Astrocyte (in vitro differentiated cells and primary cell): ENCODE measurements at regions not wholly inside any gene's neighbourhood (a gene's known extent, or its start where the extent isn't known, plus 50 kb on each side); places are given as distances from the start of the nearest gene placed in this dataset.
"Not testable (repeated sequence)": the region's sequence is repeated elsewhere in the genome, so short reads cannot be mapped to it uniquely, and the experiment has no call there.

Experiments
- DNase-seq: peaks from one replicate; pipeline ENCODE4 v3.0.0-alpha.2; 2010; ENCODE audit warnings: low read depth
- FAIRE-seq: peaks from 2 replicates; lab custom pipeline; 2011; peaks lifted over from hg19 to GRCh38; lab: Jason Lieb, UNC
- H2AFZ ChIP-seq: 2 replicates; pipeline ENCODE4 v1.6.0; 2012; ENCODE audit warnings: low read depth, low read length, inconsistent platforms
- H3K27ac ChIP-seq: 2 replicates; pipeline ENCODE4 v1.5.1; 2011; ENCODE audit warnings: low read depth, low read length, inconsistent platforms
- H3K27me3 ChIP-seq: 2 replicates; pipeline ENCODE4 v1.6.0; 2011; ENCODE audit warnings: low read length, inconsistent platforms; ENCODE audit not compliant: insufficient read depth
- H3K36me3 ChIP-seq: 2 replicates; pipeline ENCODE4 v1.5.1; 2011; ENCODE audit warnings: low read length, inconsistent platforms; ENCODE audit not compliant: insufficient read depth
- H3K4me1 ChIP-seq: 2 replicates; pipeline ENCODE4 v1.5.1; 2011; ENCODE audit warnings: low read length, inconsistent platforms; ENCODE audit not compliant: insufficient read depth
- H3K4me2 ChIP-seq: 2 replicates; pipeline ENCODE4 v1.6.0; 2012; ENCODE audit warnings: low read length, inconsistent platforms
- H3K4me3 ChIP-seq: 2 replicates; pipeline ENCODE4 v1.5.1; 2011; ENCODE audit warnings: low read depth, mild to moderate bottlenecking, low read length, inconsistent platforms; ENCODE audit not compliant: insufficient read depth
- H3K79me2 ChIP-seq: 2 replicates; pipeline ENCODE4 v1.6.0; 2012; ENCODE audit warnings: mild to moderate bottlenecking, low read length, inconsistent platforms; ENCODE audit not compliant: insufficient read depth
- H3K9ac ChIP-seq: 2 replicates; pipeline ENCODE4 v1.6.0; 2012; ENCODE audit warnings: mild to moderate bottlenecking, low read length, inconsistent platforms
- H3K9me3 ChIP-seq: 2 replicates; pipeline ENCODE4 v1.5.1; 2012; ENCODE audit warnings: low read depth, mild to moderate bottlenecking, low read length, inconsistent platforms; ENCODE audit not compliant: insufficient read depth
- H4K20me1 ChIP-seq: 2 replicates; pipeline ENCODE4 v1.6.0; 2012; ENCODE audit warnings: low read length, inconsistent platforms; ENCODE audit not compliant: insufficient read depth
- H3K27ac Mint-ChIP-seq: one replicate; pipeline ENCODE4 v1.8.0; 2021; ENCODE audit warnings: mild to moderate bottlenecking, mixed read lengths; ENCODE audit not compliant: unreplicated experiment
- H3K27me3 Mint-ChIP-seq: one replicate; pipeline ENCODE4 v1.8.0; 2021; ENCODE audit warnings: low read depth, mixed read lengths; ENCODE audit not compliant: unreplicated experiment
- H3K36me3 Mint-ChIP-seq: one replicate; pipeline ENCODE4 v1.8.0; 2021; ENCODE audit warnings: low read depth, mixed read lengths; ENCODE audit not compliant: unreplicated experiment
- H3K4me1 Mint-ChIP-seq: one replicate; pipeline ENCODE4 v1.8.0; 2021; ENCODE audit warnings: low read depth, mixed read lengths; ENCODE audit not compliant: unreplicated experiment
- H3K4me3 Mint-ChIP-seq: one replicate; pipeline ENCODE4 v1.8.0; 2021; ENCODE audit warnings: mild to moderate bottlenecking, moderate library complexity, mixed read lengths; ENCODE audit not compliant: unreplicated experiment
- H3K9me3 Mint-ChIP-seq: one replicate; pipeline ENCODE4 v1.8.0; 2021; ENCODE audit warnings: mild to moderate bottlenecking, mixed read lengths; ENCODE audit not compliant: unreplicated experiment
- CTCF ChIP-seq: IDR thresholded peaks from 2 replicates; pipeline ENCODE4 v1.5.1; 2011; ENCODE audit warnings: low read depth, mild to moderate bottlenecking, inconsistent platforms, low read length, moderate library complexity; ENCODE audit not compliant: insufficient read depth
- EZH2 ChIP-seq: IDR thresholded peaks from 2 replicates; pipeline ENCODE4 v1.6.1; 2012; ENCODE audit warnings: mild to moderate bottlenecking, low read length, inconsistent platforms; ENCODE audit not compliant: insufficient read depth

DNA sequence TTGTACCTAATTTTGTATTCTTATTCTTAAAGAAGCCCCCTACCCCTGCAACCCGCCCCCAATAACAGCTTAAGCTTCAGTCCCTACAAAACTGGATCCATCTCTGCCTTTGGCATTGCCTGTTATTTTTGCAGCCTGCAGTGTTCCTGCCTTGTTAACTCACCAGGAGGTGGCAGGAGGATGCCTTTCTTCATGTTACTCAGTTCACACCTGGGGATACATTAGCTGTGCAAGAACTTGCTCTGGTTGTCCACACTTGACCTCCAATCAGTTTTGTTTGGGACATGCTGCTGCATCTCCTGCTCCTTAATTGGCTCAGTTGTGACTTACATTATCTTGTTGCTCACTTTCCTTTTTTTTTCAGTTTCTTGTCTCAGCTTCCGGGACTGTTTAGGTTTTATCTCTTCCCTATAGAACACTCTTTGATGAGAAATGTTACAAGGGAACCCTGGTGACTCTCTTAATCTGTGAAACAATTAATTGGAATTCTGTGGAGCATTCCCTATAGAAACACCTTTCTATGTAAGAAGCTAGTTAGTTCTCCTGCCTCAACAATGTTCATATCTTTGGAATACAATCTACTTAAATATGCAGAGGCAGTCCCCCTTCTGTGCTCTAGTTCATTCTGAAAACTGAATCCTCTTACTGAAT, 467.7 kb upstream of the ACO1 start:
- TF ChIP-seq EZH2 (no peak), CTCF (no peak)
- no peaks in the 10 kb centered on the region for H3K36me3 Mint-ChIP-seq
- H3K27ac Mint-ChIP-seq: no peak overlapping the region
- no peaks in the 10 kb centered on the region for H3K9me3 ChIP-seq
- H3K36me3 ChIP-seq: no peaks in the 10 kb centered on the region
- no peak overlapping the region for H3K4me3 Mint-ChIP-seq
- no peaks in the 10 kb centered on the region for H3K27me3 ChIP-seq
- no peak for FAIRE-seq
- H2AFZ ChIP-seq: no peak overlapping the region
- no peak overlapping the region for H3K4me2 ChIP-seq
- H3K9me3 Mint-ChIP-seq: no peaks in the 10 kb centered on the region
- H4K20me1 ChIP-seq: no peaks in the 10 kb centered on the region
- DNase-seq: no peak
- no peaks in the 10 kb centered on the region for H3K4me1 Mint-ChIP-seq
- no peaks in the 10 kb centered on the region for H3K4me1 ChIP-seq
- no peaks in the 10 kb centered on the region for H3K79me2 ChIP-seq
- no peak overlapping the region for H3K9ac ChIP-seq
- no peak overlapping the region for H3K27ac ChIP-seq
- H3K27me3 Mint-ChIP-seq: no peaks in the 10 kb centered on the region
- no peak overlapping the region for H3K4me3 ChIP-seq

DNA sequence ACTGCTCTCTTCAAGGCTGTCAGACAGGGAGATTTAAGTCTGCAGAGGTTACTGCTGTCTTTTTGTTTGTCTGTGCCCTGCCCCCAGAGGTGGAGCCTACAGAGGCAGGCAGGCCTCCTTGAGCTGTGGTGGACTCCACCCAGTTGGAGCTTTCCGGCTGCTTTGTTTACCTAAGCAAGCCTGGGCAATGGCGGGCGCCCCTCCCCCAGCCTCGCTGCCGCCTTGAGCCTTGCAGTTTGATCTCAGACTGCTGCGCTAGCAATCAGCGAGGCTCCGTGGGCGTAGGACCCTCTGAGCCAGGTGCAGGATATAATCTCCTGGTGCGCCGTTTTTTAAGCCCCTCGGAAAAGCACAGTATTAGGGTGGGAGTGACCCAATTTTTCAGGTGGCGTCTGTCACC, 446.7 kb upstream of the ACO1 start:
- not testable (repeated sequence) for H4K20me1 ChIP-seq, H3K27me3 ChIP-seq, H3K27me3 Mint-ChIP-seq, DNase-seq, H3K4me1 ChIP-seq, H3K9me3 ChIP-seq, H3K27ac Mint-ChIP-seq, H3K9me3 Mint-ChIP-seq, H3K4me3 ChIP-seq, H3K36me3 Mint-ChIP-seq, H3K36me3 ChIP-seq, H2AFZ ChIP-seq, H3K4me3 Mint-ChIP-seq, H3K9ac ChIP-seq, H3K4me2 ChIP-seq, H3K27ac ChIP-seq, FAIRE-seq, H3K4me1 Mint-ChIP-seq, H3K79me2 ChIP-seq

GRCh38 chr9:31950756-31951155, 433.7 kb upstream of the ACO1 start:
- no peaks in the 10 kb centered on the region for H3K9me3 Mint-ChIP-seq
- FAIRE-seq: no peak

More at GRCh38 chr9:31950756-31951155, 433.7 kb upstream of the ACO1 start:
- Histone ChIP-seq H3K27ac (no peak overlapping the region), H3K4me3 (no peak overlapping the region), H3K9ac (no peak overlapping the region), H3K4me2 (no peak overlapping the region), H3K4me1 (no peaks in the 10 kb centered on the region), H4K20me1 (no peaks in the 10 kb centered on the region), H3K9me3 (no peaks in the 10 kb centered on the region), H3K79me2 (no peaks in the 10 kb centered on the region), H2AFZ (no peak overlapping the region), H3K36me3 (no peaks in the 10 kb centered on the region), H3K27me3 (no peaks in the 10 kb centered on the region)
- no peak overlapping the region for H3K4me3 Mint-ChIP-seq
- DNase-seq: no peak
- no peaks in the 10 kb centered on the region for H3K36me3 Mint-ChIP-seq
- TF ChIP-seq EZH2 (no peak), CTCF (no peak)
- H3K27ac Mint-ChIP-seq: no peak overlapping the region
- no peaks in the 10 kb centered on the region for H3K27me3 Mint-ChIP-seq
- H3K4me1 Mint-ChIP-seq: no peaks in the 10 kb centered on the region
